Ovary (tissue), 3 donors: ENCODE measurements at regions not wholly inside any gene's neighbourhood (a gene's known extent, or its start where the extent isn't known, plus 50 kb on each side); places are given as distances from the start of the nearest gene placed in this dataset.

Source experiments
- CTCF ChIP-seq, 3 donors: fragments of 450-650 bp in 2 of 3; fragments of 200-600 bp in 1 of 3; IDR thresholded peaks; one replicate each; pipeline versions ENCODE4 v1.5.1 to v1.8.0; 2016 to 2022; ENCODE audit warnings: antibody characterized with exemption in 3 of 3, mild to moderate bottlenecking in 1 of 3
- EP300 ChIP-seq: sonication (generic); formaldehyde crosslinking; IDR thresholded peaks from one replicate; pipeline ENCODE4 v1.6.1; 2017; ENCODE audit warnings: antibody characterized with exemption
- POLR2A ChIP-seq: fragments of 450-650 bp; IDR thresholded peaks from one replicate; pipeline ENCODE4 v1.6.1; 2017; ENCODE audit warnings: antibody characterized with exemption, mild to moderate bottlenecking, moderate library complexity
- donor health status: DM: no; HTN: no; CAD: no.

- TF ChIP-seq CTCF (IDR thresholded peaks at IDR 0.05) (no peak), EP300 (no peak), POLR2A (no peak)
Observed at GRCh38 chr11:131121426-131122333, 205.4 kb upstream of the SNX19 start.
